T-cell (primary cell): ENCODE measurements at regions not wholly inside any gene's neighbourhood (a gene's known extent, or its start where the extent isn't known, plus 50 kb on each side); places are given as distances from the start of the nearest gene placed in this dataset.

ENCODE experiments used
- ATAC-seq, 4 experiments: fragments of 200-7000 bp in 3 of 4; fragments of 150-1000 bp in 1 of 4; cut with Tn5 transposase; replicated peaks in 1 of 4; 1 replicate in 3 of 4; 2 replicates in 1 of 4; pipeline ENCODE4 v1.10.0; 2021; ENCODE audit warnings: moderate library complexity in 3 of 4, mild to moderate bottlenecking in 2 of 4, moderate number of reproducible peaks in 1 of 4
- CTCF ChIA-PET, 2 donors: fragments of 300-600 bp; sonication (Branson Sonifier 250); formaldehyde crosslinking; loops; one replicate each; lab custom pipeline; 2022; ENCODE audit warnings: antibody characterized with exemption in 2 of 2; lab: Charles Lee
- POLR2A ChIA-PET, 2 donors: fragments of 300-600 bp; sonication (Branson Sonifier 250); formaldehyde crosslinking; loops; one replicate each; lab custom pipeline; 2022; ENCODE audit warnings: antibody characterized with exemption in 2 of 2; lab: Charles Lee
- DNase-seq, 35 experiments: peaks; one replicate each; pipeline versions ENCODE4 v3.0.0 to v3.0.0-alpha.2; 2013 to 2023
- H3K27ac ChIP-seq: one replicate; pipeline ENCODE4 v1.5.1; 2013; ENCODE audit warnings: low read length
- H3K27me3 ChIP-seq, 2 experiments: replicated peaks in 1 of 2; 1 replicate in 1 of 2; 2 replicates in 1 of 2; pipeline versions ENCODE4 v1.6.1 to v1.7.0; 2013; ENCODE audit warnings: low read length in 1 of 2, mixed read lengths in 1 of 2; ENCODE audit not compliant: control insufficient read depth in 2 of 2, insufficient read depth in 2 of 2; ENCODE audit errors: extremely low read depth in 1 of 2
- H3K36me3 ChIP-seq, 2 donors: 1 replicate in 1 of 2; 2 replicates in 1 of 2; pipeline versions ENCODE4 v1.6.1 to v1.7.0; 2013; ENCODE audit warnings: low read length in 1 of 2; ENCODE audit not compliant: control insufficient read depth in 2 of 2, insufficient read depth in 1 of 2; ENCODE audit errors: extremely low read depth in 1 of 2
- H3K4me1 ChIP-seq, 2 experiments: 1 replicate in 1 of 2; 2 replicates in 1 of 2; pipeline versions ENCODE4 v1.6.1 to v1.7.0; 2013; ENCODE audit warnings: low read length in 2 of 2, mixed read lengths in 1 of 2; ENCODE audit not compliant: insufficient read depth in 2 of 2, control insufficient read depth in 1 of 2; ENCODE audit errors: extremely low read depth in 1 of 2
- H3K4me3 ChIP-seq, 2 donors: 1 replicate in 1 of 2; 2 replicates in 1 of 2; pipeline versions ENCODE4 v1.5.1 to v1.7.0; 2013; ENCODE audit warnings: mild to moderate bottlenecking in 2 of 2, low read length in 1 of 2, moderate library complexity in 1 of 2; ENCODE audit not compliant: control insufficient read depth in 1 of 2; ENCODE audit errors: extremely low read depth in 1 of 2
- H3K9me3 ChIP-seq: 2 replicates; pipeline ENCODE4 v1.7.0; 2013
- H3K27ac Mint-ChIP-seq, 2 donors: one replicate each; pipeline ENCODE4 v1.8.0; 2020 to 2021; ENCODE audit warnings: mild to moderate bottlenecking in 2 of 2, mixed read lengths in 2 of 2
- H3K27me3 Mint-ChIP-seq, 2 donors: one replicate each; pipeline ENCODE4 v1.8.0; 2021 to 2022; ENCODE audit warnings: mixed read lengths in 2 of 2
- H3K36me3 Mint-ChIP-seq: one replicate; pipeline ENCODE4 v1.8.0; 2021; ENCODE audit warnings: mixed read lengths
- H3K4me1 Mint-ChIP-seq, 3 donors: one replicate each; pipeline ENCODE4 v1.8.0; 2020 to 2022; ENCODE audit warnings: mixed read lengths in 3 of 3, mild to moderate bottlenecking in 1 of 3
- H3K4me3 Mint-ChIP-seq, 3 donors: one replicate each; pipeline ENCODE4 v1.8.0; 2020 to 2022; ENCODE audit warnings: mild to moderate bottlenecking in 3 of 3, mixed read lengths in 3 of 3, moderate library complexity in 3 of 3
- H3K9me3 Mint-ChIP-seq, 3 donors: one replicate each; pipeline ENCODE4 v1.8.0; 2020 to 2022; ENCODE audit warnings: mixed read lengths in 3 of 3
- WGBS: methylation state at CpG from one replicate; pipeline ENCODE4 v1.1.5; 2013; ENCODE audit warnings: missing lambda C conversion rate; ENCODE audit not compliant: insufficient coverage; 5-methylcytosine and 5-hydroxymethylcytosine counted together

DNA sequence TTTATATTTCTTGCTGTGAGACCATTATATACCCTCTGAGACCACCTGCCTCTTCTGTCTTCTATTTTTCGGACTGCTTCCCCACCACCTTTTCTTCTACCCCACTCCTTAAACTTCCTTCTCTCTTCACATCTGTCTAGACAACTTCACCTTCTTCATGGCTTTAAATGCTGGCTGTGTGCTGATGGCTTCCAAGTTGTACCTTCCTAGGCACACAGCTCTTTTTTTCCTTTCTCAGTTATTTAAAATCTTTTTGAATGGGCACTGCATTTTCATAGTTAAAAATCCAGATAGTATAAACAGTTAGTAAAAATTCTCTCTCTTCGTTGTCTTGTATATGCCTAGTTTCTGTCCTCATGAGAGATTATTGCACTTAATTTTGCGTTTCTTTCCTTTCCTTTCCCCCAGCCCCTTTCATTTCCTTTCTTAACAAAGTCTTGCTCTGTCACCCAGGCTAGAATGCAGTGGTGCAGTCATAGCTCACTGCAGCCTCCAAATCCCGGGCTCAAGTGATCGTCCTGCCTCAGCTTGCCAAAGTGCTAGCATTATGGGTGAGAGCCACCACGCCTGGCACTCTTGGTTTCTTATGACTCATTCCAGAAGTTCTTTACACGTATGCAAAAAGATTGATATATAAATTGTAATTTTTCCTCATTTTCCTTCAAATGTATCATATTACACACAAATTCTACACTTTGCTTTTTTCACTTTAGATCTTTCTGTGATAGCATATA, 114.3 kb downstream of the NPIPB5 start:
- DNase-seq = no peak
- Histone ChIP-seq H3K27me3 (peaks cover 2 to 22% of the 10 kb centered on the region in 2 experiments), H3K9me3 (no peaks in the 10 kb centered on the region), H3K36me3 (no peaks in the 10 kb centered on the region), H3K4me3 (no peak overlapping the region), H3K27ac (no peak overlapping the region), H3K4me1 (no peaks in the 10 kb centered on the region)
- no peak for ATAC-seq
- WGBS = 46% methylated on average over 4 of the region's 7 CpGs
- H3K9me3 Mint-ChIP-seq = no peaks in the 10 kb centered on the region
- H3K4me3 Mint-ChIP-seq = no peak overlapping the region
- POLR2A ChIA-PET = no interaction called here
- no peak overlapping the region for H3K27ac Mint-ChIP-seq
- peaks cover 0 to 3% of the 10 kb centered on the region in 2 donors for H3K27me3 Mint-ChIP-seq
- no peaks in the 10 kb centered on the region for H3K36me3 Mint-ChIP-seq
- H3K4me1 Mint-ChIP-seq = no peaks in the 10 kb centered on the region
- CTCF ChIA-PET = no interaction called here

- no peaks in the 10 kb centered on the region for H3K4me1 Mint-ChIP-seq
- ATAC-seq (no peak), DNase-seq (no peak)
- ChIA-PET CTCF (no interaction called here), POLR2A (no interaction called here)
- no peaks in the 10 kb centered on the region for H3K9me3 Mint-ChIP-seq
- Histone ChIP-seq H3K27me3 (peaks cover 2 to 22% of the 10 kb centered on the region in 2 experiments), H3K9me3 (no peaks in the 10 kb centered on the region), H3K4me1 (no peaks in the 10 kb centered on the region), H3K27ac (no peak overlapping the region), H3K4me3 (no peak overlapping the region), H3K36me3 (no peaks in the 10 kb centered on the region)
- no CpG with 5 or more reads among the region's 2 CpGs for WGBS
- H3K27ac Mint-ChIP-seq = no peak overlapping the region
- H3K27me3 Mint-ChIP-seq = peaks cover 0 to 3% of the 10 kb centered on the region in 2 donors
- H3K36me3 Mint-ChIP-seq = no peaks in the 10 kb centered on the region
- H3K4me3 Mint-ChIP-seq = no peak overlapping the region
Observed at GRCh38 chr16:22625967-22626366, 115.3 kb downstream of the NPIPB5 start.

GRCh38 chr16:22627043-22627442, 116.4 kb downstream of the NPIPB5 start:
- no peak overlapping the region for H3K4me3 ChIP-seq
- peaks cover 2 to 22% of the 10 kb centered on the region in 2 experiments for H3K27me3 ChIP-seq
- no peaks in the 10 kb centered on the region for H3K9me3 ChIP-seq
- ATAC-seq (no peak), DNase-seq (no peak)
- WGBS = 40% methylated on average over 1 of the region's 5 CpGs
- ChIA-PET POLR2A (no interaction called here), CTCF (no interaction called here)
- Mint-ChIP-seq H3K4me3 (no peak overlapping the region), H3K9me3 (no peaks in the 10 kb centered on the region), H3K4me1 (no peaks in the 10 kb centered on the region), H3K27ac (no peak overlapping the region), H3K27me3 (peaks cover 0 to 3% of the 10 kb centered on the region in 2 donors), H3K36me3 (no peaks in the 10 kb centered on the region)
- no peak overlapping the region for H3K27ac ChIP-seq
- no peaks in the 10 kb centered on the region for H3K36me3 ChIP-seq
- no peaks in the 10 kb centered on the region for H3K4me1 ChIP-seq

DNA sequence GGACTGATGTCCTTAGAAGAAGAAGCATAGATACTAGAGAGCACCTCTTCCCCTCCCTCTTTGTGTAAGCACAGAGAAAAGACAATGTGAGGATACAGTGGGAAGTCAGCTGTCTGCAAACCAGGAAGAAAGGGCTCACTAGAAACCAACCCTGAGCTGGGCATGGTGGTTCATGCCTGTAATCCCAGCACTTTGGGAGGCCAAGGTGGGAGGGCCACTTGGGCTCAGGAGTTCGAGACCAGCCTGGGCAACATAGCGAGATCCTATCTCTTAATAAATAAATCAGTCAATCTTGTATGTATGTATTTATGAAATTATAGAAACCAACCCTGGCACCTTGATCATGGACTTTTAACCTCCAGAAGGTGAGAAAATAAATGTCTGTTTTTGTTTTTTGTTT, 118.3 kb downstream of the NPIPB5 start:
- Histone ChIP-seq H3K4me1 (no peaks in the 10 kb centered on the region), H3K4me3 (no peak overlapping the region), H3K36me3 (no peaks in the 10 kb centered on the region), H3K27ac (no peak overlapping the region), H3K9me3 (no peaks in the 10 kb centered on the region), H3K27me3 (peaks cover 0 to 15% of the 10 kb centered on the region in 2 experiments)
- CTCF ChIA-PET = no interaction called here
- Mint-ChIP-seq H3K27ac (no peak overlapping the region), H3K9me3 (no peaks in the 10 kb centered on the region), H3K27me3 (peaks cover 3 to 4% of the 10 kb centered on the region in 2 donors), H3K36me3 (no peaks in the 10 kb centered on the region), H3K4me3 (no peak overlapping the region), H3K4me1 (no peaks in the 10 kb centered on the region)
- DNase-seq = no peak
- WGBS = no CpG with 5 or more reads among the region's 2 CpGs
- ATAC-seq = no peak
- POLR2A ChIA-PET = no interaction called here

DNA sequence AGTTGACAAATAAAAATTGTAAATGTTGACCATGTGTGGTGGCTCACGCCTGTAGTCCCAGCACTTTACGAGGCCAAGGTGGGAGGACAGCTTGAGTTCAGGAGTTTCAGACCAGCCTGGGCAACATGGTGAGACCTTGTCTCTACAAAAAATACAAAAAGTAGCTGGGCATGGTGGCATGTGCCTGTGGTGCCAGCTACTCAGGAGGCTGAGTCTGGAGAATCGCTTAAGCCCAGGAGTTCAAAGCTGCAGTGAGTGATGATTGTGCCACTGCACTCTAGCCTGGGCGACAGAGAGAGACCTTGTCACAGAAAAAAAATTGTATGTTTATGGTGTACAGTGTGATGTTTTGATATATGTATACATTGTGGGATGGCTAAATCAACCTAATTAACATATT, 119.6 kb downstream of the NPIPB5 start:
- ATAC-seq (no peak), DNase-seq (no peak)
- H3K9me3 ChIP-seq = no peaks in the 10 kb centered on the region
- Mint-ChIP-seq H3K27me3 (peaks cover 3 to 4% of the 10 kb centered on the region in 2 donors), H3K9me3 (no peaks in the 10 kb centered on the region), H3K36me3 (no peaks in the 10 kb centered on the region), H3K4me1 (no peaks in the 10 kb centered on the region), H3K27ac (no peak overlapping the region), H3K4me3 (no peak overlapping the region)
- no peaks in the 10 kb centered on the region for H3K36me3 ChIP-seq
- H3K27me3 ChIP-seq = peaks cover 2 to 10% of the 10 kb centered on the region in 2 experiments
- POLR2A ChIA-PET = interaction anchor here in 1 of 2 donors (0.6 kb wide), 2 partner anchors 9 kb away, joined by 3 to 4 read pairs; no protein-coding TSS in a partner anchor
- no peak overlapping the region for H3K27ac ChIP-seq
- 85% methylated on average over 3 of the region's 4 CpGs for WGBS
- no peak overlapping the region for H3K4me3 ChIP-seq
- CTCF ChIA-PET = interaction anchor here in 1 of 2 donors (0.6 kb wide), 1 partner anchor 37 kb away, joined by 6 read pairs; no protein-coding TSS in a partner anchor
- H3K4me1 ChIP-seq = no peaks in the 10 kb centered on the region

- no peaks in the 10 kb centered on the region for H3K9me3 ChIP-seq
- ChIA-PET CTCF (no interaction called here), POLR2A (no interaction called here)
- no peaks in the 10 kb centered on the region for H3K4me1 Mint-ChIP-seq
- no peak overlapping the region for H3K27ac ChIP-seq
- H3K27me3 Mint-ChIP-seq = peaks cover 3 to 4% of the 10 kb centered on the region in 2 donors
- H3K4me3 Mint-ChIP-seq = no peak overlapping the region
- no peaks in the 10 kb centered on the region for H3K36me3 ChIP-seq
- no peak overlapping the region for H3K27ac Mint-ChIP-seq
- ATAC-seq (no peak), DNase-seq (no peak)
- no peaks in the 10 kb centered on the region for H3K4me1 ChIP-seq
- H3K36me3 Mint-ChIP-seq = no peaks in the 10 kb centered on the region
- H3K4me3 ChIP-seq = no peak overlapping the region
- WGBS = 84% methylated on average over 7 of the region's 9 CpGs
- peaks cover 2 to 12% of the 10 kb centered on the region in 2 experiments for H3K27me3 ChIP-seq
- no peaks in the 10 kb centered on the region for H3K9me3 Mint-ChIP-seq
Observed at GRCh38 chr16:22631264-22631663, 120.6 kb downstream of the NPIPB5 start.
